Adrenal gland (tissue), 9 donors: ENCODE measurements at regions not wholly inside any gene's neighbourhood (a gene's known extent, or its start where the extent isn't known, plus 50 kb on each side); places are given as distances from the start of the nearest gene placed in this dataset.

Source experiments
- DNase-seq, 7 donors: peaks; one replicate each; pipeline ENCODE4 v3.0.0-alpha.2; 2019 to 2020
- H3K27ac ChIP-seq, 5 donors: fragments of 200-600 bp; sonication (generic) in 4 of 5; 1 replicate in 3 of 5; 2 replicates in 2 of 5; pipeline versions ENCODE4 v1.5.1 to v1.8.0; 2016 to 2020; ENCODE audit warnings: mild to moderate bottlenecking in 1 of 5
- H3K27me3 ChIP-seq: fragments of 200-600 bp; 2 replicates; pipeline ENCODE4 v1.8.0; 2021
- H3K36me3 ChIP-seq, 2 donors: fragments of 200-600 bp; replicated peaks in 1 of 2; 1 replicate in 1 of 2; 2 replicates in 1 of 2; pipeline versions ENCODE4 v1.5.1 to v1.8.0; 2018 to 2022
- H3K4me1 ChIP-seq, 2 donors: fragments of 200-600 bp; replicated peaks in 1 of 2; 1 replicate in 1 of 2; 2 replicates in 1 of 2; pipeline versions ENCODE4 v1.5.1 to v1.8.0; 2018 to 2021
- H3K4me3 ChIP-seq, 4 donors: fragments of 200-600 bp; sonication (generic) in 3 of 4; one replicate each; pipeline ENCODE4 v1.5.1; 2016 to 2018
- H3K9me3 ChIP-seq, 3 donors: fragments of 200-600 bp; sonication (generic) in 1 of 3; replicated peaks in 1 of 3; 1 replicate in 2 of 3; 2 replicates in 1 of 3; pipeline versions ENCODE4 v1.5.1 to v1.8.0; 2016 to 2021
- POLR2A ChIP-seq, 2 donors: fragments of 450-650 bp; IDR thresholded peaks; one replicate each; pipeline ENCODE4 v1.6.1; 2017; ENCODE audit warnings: antibody characterized with exemption in 2 of 2, mild to moderate bottlenecking in 2 of 2, moderate library complexity in 1 of 2
- WGBS, 4 donors: extraction: QIAGEN DNeasy Blood & Tissue Kit in 2 of 4; methylation state at CpG; one replicate each; pipeline versions ENCODE4 v1.1.5 to v1.1.7; 2013 to 2017; 5-methylcytosine and 5-hydroxymethylcytosine counted together
- intact Hi-C, 2 donors: fragments of 100-400 bp; cut with DNase I; formaldehyde crosslinking; loops; one replicate each; pipeline versions ENCODE4 v1.14.1 to v1.15.0; 2022 to 2023
- small RNA-seq, 2 donors: library from RNA; depleted of rRNA; stranded (forward); fragments of <200 nt; gene quantifications; one replicate each; pipeline ENCODE3, GENCODE V24; 2016
- TF ChIP-seq, protein P1 (sequence below), 6 experiments: fragments of 450-650 bp in 4 of 6; fragments of 200-600 bp in 2 of 6; sonication (generic) in 1 of 6; IDR thresholded peaks; 1 replicate in 5 of 6; 2 replicates in 1 of 6; pipeline versions ENCODE4 v1.5.1 to v1.8.0; 2016 to 2021; ENCODE audit warnings: antibody characterized with exemption in 6 of 6, mild to moderate bottlenecking in 2 of 6, moderate library complexity in 1 of 6
- donor health status: healthy with polysubstance abuse.
- donor health status: Bipolar disorder and iron deficiency.
- donor health status: DM: yes; HTN: yes; CAD: no.
- donor health status: DM: no; HTN: no; CAD: no.
- donor health status: DM: no; HTN: no; CAD: no.

DNA sequence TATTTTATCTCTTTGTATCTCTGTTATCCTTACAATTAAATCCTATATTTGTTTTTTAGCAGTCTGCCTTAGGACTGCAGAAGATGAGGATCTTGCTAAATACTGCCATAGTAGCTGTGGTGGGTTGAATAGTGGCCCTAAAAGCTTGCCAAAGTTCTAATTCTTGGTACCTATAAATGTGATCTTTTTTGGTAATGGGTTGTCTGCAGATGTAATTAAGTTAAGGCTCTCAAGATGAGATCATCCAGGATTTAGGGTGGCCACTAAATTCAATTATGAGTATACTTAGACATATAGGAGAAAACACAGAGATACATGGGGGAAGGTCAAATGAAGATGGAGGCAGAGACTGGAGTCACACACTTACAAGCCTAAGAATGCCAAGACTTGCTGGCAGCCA, 1753.7 kb downstream of the RPA4 start:
- no peaks in the 10 kb centered on the region for H3K36me3 ChIP-seq
- no peak for DNase-seq
- intact Hi-C loops, result no loop called here
- no peaks in the 10 kb centered on the region for H3K9me3 ChIP-seq
- no peak overlapping the region for H3K4me3 ChIP-seq
- no peaks in the 10 kb centered on the region for H3K27me3 ChIP-seq
- no peaks in the 10 kb centered on the region for H3K4me1 ChIP-seq
- TF ChIP-seq, protein P1, sequence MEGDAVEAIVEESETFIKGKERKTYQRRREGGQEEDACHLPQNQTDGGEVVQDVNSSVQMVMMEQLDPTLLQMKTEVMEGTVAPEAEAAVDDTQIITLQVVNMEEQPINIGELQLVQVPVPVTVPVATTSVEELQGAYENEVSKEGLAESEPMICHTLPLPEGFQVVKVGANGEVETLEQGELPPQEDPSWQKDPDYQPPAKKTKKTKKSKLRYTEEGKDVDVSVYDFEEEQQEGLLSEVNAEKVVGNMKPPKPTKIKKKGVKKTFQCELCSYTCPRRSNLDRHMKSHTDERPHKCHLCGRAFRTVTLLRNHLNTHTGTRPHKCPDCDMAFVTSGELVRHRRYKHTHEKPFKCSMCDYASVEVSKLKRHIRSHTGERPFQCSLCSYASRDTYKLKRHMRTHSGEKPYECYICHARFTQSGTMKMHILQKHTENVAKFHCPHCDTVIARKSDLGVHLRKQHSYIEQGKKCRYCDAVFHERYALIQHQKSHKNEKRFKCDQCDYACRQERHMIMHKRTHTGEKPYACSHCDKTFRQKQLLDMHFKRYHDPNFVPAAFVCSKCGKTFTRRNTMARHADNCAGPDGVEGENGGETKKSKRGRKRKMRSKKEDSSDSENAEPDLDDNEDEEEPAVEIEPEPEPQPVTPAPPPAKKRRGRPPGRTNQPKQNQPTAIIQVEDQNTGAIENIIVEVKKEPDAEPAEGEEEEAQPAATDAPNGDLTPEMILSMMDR (IDR thresholded peaks at IDR 0.05), result no peak
- no peak for TF ChIP-seq POLR2A (IDR thresholded peaks at IDR 0.05)
- H3K27ac ChIP-seq, result no peak overlapping the region

DNA sequence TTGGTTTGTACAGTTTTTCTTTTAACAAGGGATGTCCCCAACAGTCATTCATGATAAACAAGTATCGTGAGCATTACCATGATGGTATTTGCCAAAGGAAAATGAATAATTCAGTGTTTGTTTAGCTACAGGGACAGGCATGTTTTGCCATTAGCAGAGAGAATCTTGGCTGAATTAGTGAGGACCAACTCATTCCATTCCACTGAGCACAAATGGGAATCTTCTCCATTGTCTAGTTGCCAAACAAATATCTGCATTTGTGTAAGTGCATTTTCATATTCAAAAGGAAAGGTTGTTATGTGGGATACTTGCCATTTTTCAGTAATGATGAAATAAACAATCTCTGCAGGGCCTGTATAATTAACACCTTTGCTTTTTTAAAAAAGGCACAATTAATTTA, 1762.6 kb downstream of the RPA4 start:
- Histone ChIP-seq H3K4me3 (no peak overlapping the region), H3K27me3 (peaks cover 4% of the 10 kb centered on the region), H3K9me3 (no peaks in the 10 kb centered on the region), H3K4me1 (no peaks in the 10 kb centered on the region), H3K27ac (no peak overlapping the region), H3K36me3 (no peaks in the 10 kb centered on the region)
- intact Hi-C loops, result no loop called here
- WGBS, 4 donors, result 71 to 82% (median 77%) methylated on average over 1 of the region's 1 CpG
- no peak for DNase-seq
- TF ChIP-seq, protein P1 (IDR thresholded peaks at IDR 0.05), result no peak
- no peak for TF ChIP-seq POLR2A (IDR thresholded peaks at IDR 0.05)

DNA sequence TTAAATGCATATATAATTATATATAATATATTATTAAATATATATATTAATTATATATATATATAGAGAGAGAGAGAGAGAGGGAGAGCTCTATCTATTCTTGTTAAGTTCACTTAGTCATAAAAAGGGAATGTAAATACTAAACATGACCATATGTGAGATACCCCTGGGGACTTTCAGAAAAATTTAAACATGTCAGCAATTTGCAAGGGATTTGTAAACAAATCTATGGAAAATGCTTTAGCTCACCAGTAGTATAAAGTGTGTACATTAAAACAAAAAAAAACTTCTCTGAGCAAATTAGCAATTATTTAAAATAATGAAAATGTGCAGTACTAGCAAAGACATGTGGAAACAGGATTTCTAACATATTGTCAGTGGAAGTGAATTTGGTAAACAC, 1755.5 kb downstream of the PCDH19 start:
- Histone ChIP-seq H3K9me3 (no peaks in the 10 kb centered on the region), H3K4me3 (no peak overlapping the region), H3K27ac (no peak overlapping the region), H3K4me1 (no peaks in the 10 kb centered on the region), H3K36me3 (no peaks in the 10 kb centered on the region), H3K27me3 (no peaks in the 10 kb centered on the region)
- TF ChIP-seq, protein P1 (IDR thresholded peaks at IDR 0.05), result no peak
- TF ChIP-seq POLR2A (IDR thresholded peaks at IDR 0.05), result no peak
- intact Hi-C loops, result no loop called here
- DNase-seq, result no peak

Small RNA genes in the stretch of these regions (small RNA-seq; reads per million reads assigned to genes)
- 0 reads per million in 2 donors for gene AL357312.1
